Epithelial cell of esophagus (primary cell): ENCODE measurements at regions not wholly inside any gene's neighbourhood (a gene's known extent, or its start where the extent isn't known, plus 50 kb on each side); places are given as distances from the start of the nearest gene placed in this dataset.
"Not testable (repeated sequence)": the region's sequence is repeated elsewhere in the genome, so short reads cannot be mapped to it uniquely, and the experiment has no call there.

Experiments used
- DNase-seq: peaks from one replicate; pipeline ENCODE4 v3.0.0; 2010; ENCODE audit warnings: low read depth
- H3K4me3 ChIP-seq: 2 replicates; pipeline ENCODE4 v1.5.1; 2011; ENCODE audit warnings: mild to moderate bottlenecking, low read length, control low read depth

DNA sequence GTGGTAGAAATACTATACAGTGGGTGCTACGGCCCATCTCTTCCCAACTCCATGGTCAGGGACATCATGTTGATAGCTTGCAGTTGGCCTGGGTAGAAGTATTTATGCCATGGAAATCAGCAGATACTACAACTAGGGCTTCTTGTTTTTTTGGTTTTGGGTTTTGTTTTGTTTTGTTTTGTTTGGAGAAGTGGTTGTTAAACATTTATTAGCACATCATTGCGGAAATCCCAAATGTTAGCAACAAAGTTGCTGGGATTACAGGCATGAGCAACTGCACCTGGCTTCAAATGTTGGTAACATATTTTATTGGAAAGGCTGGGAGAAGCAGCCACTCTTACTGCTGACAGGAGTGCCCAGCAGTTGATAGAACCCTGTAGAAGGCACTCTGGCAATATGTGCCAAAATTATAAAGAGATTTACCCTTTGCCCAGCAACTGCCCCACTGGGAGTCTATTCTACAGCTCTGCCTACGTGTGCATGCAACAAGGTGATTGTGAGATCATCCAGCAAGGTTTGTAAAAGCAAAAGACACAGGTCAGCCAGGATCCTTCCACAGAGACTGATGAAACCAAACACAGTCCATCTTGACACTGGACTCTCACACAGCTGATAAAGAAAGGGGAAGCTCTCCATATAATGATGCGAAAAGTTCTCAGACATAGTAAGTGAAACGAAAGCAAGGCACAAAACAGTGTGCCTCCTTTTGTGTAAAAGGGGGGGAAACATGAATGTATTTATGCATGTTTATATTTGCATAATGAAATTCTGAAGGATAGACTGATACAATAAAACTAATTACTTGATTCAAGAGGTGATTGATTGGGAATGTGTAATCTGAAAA, 314.4 kb downstream of the ANAPC1 start:
- DNase-seq, H3K4me3 ChIP-seq: not testable (repeated sequence)

DNA sequence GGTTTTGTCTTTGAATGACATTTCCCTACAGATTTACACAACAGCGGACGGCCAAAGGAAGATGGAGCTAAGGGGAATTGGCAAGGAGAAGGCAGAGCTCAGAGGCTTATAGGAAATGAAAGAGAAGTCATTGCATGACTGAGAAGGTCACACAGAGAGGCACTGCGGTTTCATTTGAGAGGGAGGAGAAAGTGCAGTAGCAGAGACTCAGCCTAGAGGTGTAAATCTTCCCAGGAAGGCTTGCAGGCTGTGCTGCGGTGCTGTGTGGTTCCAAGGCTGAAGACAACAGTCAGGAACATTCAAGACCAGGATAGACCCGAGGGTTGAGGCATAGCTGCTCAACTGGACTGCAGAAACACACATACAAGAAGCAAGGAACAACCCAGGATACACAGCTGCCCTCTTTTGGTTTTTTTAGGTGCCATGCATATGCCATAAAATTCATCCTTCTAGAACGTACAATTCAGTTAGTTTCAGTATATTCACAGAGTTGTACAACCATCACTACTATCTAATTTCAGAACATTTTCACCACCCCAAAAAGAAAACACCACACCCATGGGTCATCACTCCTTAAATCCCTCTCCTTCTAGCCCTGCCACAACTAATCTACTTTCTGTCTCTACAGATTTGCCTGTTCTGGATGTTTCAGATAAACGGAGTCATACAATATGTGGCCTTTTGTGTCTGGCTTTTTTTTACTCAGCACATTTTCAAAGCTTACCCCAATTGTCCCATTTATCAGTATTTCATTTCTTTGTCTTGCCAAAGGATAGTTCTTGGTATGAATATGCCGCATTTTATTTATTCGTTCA, 313.5 kb downstream of the ANAPC1 start:
- DNase-seq, H3K4me3 ChIP-seq: not testable (repeated sequence)

DNA sequence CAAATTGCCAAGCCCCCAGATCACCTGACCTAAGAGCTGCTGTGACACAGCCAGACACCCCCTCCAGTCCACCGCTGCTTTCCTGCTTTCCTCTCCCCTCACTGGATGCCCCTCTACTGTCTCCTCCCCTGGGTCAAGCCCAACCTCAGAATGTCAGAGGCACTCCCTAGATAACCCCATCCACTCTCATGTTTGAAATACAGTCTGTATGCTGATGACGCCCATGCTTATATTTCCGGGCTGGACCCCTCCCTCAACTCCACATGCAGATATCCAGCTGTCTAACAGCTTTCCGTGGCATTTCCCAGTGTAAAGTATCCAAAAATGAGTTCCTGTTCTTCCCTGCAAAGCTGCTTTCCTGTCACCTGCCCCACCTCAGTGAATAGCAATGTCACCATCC, 309.2 kb downstream of the ANAPC1 start:
- not testable (repeated sequence) for DNase-seq, H3K4me3 ChIP-seq

DNA sequence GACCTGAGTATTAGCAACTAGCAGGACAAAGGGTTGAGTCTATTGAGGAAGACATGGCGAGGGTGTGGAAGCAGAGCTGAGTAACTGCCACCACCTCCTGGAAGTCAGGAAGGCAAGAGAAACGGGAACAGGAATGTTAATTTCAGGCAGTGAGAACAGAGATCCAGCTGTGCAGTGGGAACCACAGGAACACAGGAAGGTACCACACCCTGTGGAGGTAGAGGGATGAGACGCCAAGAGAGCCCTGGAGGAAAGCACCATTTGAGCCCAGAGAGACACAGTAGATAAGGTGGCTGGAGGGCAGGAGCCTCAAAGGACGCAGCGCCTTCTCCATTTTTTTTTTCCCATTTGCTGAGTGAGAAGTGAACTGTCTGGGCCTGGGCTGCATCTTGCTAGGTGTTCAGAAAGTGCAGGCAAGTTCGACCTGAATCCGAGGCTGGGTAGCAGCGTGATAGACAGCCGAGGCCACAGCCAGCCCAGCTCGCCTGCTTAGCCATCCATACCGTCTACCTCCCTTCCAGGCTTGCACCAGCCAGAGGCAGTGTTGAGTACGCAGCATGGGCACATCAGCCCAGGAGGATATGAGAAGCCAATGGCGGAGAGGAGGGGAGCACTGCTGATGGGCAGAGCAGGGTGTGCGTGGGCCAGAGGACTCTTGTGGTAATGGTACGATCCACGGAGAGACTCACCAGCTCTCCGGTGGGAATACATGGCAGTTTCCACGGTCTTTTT, 306.7 kb downstream of the ANAPC1 start:
- DNase-seq, H3K4me3 ChIP-seq: not testable (repeated sequence)

DNA sequence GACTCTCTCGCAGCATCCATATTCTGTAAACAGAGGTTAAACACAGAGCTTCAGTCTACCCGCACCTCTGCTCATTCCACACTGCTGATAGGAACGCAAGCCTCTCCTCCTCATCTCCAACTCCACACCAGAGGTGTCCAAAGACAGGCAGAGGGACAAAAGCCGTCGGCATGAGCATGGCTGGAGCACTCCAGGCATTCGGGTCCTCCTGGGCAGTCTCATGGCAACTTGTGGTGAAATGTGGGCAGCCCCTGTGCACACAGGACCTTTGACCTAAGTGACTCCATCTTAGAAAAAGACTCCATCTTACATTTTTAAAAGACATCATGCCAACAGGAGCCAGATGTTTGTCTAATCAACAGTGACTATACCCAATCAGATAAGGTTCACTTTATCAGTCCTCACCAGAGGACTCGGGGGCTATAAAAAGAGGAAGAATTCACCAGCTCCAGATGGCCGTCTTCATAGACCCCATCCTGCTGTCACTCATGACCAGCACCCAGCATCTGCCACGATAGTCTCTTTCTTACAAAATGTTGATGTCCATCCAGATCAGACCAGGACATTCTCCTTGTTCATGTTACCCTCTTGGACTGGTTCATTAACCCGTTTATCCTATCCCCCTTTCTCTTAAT, 304.4 kb downstream of the ANAPC1 start:
- H3K4me3 ChIP-seq, DNase-seq: not testable (repeated sequence)

DNA sequence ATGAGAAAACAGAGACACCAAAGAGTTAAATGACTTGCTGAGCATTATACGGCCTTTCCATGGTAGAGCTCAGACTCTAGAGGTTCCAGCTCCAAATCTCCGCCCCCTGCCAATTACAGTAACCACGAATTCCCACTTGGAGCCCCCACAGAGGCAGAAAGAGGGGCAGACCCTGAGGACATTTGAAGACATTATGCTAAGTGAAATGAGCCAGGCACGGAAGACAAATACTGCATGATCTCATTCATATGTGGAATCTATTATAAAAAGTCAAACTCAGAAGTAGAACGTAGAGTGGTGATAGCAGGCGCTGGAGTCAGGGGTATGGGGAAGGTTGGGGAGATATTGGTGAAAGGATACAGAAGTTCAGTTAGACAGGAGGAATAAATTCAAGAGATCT, 303.4 kb downstream of the ANAPC1 start:
- H3K4me3 ChIP-seq, DNase-seq: not testable (repeated sequence)

DNA sequence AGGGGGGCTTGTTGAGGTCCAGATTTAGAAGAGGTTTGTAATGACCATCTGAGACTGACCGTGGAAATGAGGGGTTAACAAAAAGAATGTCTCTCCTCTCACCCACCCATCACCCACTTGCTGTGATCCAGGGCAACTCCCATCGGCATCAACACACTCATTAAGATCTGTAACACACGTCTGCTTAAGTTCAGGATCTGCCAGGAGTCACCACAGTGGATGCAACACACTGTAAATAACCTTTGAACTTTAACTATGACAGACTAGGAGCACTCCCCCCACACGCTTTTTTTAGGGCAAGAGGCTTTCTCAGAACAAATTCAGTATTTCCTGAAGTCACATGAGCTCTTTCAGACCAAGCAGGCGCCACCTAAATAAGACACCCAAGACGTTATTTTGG, 301.9 kb downstream of the ANAPC1 start:
- DNase-seq, H3K4me3 ChIP-seq: not testable (repeated sequence)

DNA sequence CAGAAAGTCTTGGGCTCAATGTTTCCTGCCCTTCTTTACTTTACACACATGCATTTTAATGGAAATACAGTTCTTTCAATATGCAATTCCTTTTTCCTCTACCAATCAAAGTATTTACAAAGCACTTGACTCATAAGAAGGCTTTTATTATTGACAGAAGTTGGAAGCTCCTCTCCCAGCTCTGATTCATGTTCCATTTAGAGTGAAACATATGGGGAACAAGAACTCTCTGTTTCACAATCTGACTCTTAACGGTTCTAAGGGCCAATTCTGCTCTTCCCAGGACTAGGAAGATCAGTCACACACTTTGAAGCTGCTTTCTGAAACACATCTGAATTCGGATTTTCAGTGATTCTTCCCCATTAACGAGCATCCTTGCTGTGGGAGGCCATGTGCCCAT, 300.5 kb downstream of the ANAPC1 start:
- not testable (repeated sequence) for DNase-seq, H3K4me3 ChIP-seq

DNA sequence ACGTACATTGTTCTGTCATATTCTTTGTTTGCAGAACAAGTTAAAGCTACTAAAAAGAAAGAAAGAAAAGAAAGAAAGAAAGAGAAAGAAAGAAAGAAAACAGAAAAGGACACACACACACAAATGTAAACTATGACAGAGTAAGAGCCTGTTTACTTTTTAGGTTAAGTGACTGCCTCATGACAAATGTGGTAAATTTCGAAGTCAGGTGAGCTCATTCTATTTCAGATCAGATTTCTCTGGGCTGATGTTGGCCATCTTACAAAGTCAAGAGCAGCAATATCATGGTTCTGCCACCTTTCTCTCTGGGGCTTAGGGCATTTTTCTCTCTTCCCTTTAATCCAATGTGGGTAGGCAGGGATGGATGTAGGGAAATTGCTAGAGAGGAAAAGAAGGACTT, 299.5 kb downstream of the ANAPC1 start:
- H3K4me3 ChIP-seq = not testable (repeated sequence)

DNA sequence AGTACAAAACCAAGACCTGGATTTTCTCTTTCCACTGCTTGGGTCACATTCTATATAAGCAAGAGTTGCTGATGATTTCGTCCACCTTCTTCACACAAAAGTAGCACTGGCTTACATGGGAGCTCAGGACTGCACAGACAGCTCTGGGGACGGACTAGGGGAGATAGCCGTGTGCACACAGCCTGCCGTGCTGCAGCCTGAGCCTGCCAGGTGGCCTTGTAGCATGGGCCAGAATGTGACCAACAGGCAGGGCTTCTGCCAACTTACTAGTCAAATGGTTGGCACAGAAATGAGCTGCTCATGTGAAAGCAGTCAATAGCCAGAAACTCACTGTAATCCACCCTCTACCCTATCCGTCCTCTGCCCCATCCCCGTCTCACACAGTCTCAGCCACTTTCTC, 299.0 kb downstream of the ANAPC1 start:
- not testable (repeated sequence) for H3K4me3 ChIP-seq, DNase-seq

More for the DNA sequence above, 299.5 kb downstream of the ANAPC1 start:
- DNase-seq = not testable (repeated sequence)

DNA sequence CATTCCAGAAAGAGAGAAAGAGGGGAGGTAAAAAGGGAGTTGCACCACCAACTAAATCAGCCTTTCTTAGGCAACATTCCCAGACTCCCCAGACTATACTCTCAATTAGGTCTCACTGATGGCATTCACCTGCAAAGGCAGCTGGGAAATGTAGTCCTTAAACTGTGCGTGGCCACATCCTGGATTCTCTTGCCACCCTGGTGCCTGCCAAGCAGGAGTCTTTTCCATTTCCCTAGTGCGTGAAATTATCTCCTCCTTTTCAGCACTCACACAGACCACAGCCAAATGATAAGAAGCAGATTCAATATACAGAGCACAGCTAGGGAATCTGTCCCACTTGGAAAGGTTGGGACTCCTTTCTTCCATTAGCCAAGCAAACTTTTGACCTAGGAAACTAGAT, 298.0 kb downstream of the ANAPC1 start:
- not testable (repeated sequence) for H3K4me3 ChIP-seq, DNase-seq

DNA sequence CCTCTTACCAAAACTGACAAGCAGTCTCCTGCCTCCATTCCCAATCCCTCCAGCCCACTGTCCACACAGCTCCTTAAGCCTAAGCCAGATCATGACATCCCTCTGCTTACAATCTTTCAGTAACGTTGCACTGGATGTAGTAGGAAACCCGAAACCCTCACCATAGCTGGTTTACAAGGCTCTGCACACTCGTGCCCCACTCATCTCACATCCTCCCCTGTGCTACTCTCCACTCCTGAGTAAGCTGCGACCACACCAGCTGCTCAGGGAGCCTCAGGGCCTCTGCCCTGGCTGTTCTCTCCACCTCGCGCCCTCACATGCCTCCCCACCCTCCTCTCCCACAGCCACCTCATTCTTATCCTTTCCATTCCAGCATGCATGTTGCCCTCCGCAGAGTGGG, 288.9 kb downstream of the ANAPC1 start:
- DNase-seq = not testable (repeated sequence)

DNA sequence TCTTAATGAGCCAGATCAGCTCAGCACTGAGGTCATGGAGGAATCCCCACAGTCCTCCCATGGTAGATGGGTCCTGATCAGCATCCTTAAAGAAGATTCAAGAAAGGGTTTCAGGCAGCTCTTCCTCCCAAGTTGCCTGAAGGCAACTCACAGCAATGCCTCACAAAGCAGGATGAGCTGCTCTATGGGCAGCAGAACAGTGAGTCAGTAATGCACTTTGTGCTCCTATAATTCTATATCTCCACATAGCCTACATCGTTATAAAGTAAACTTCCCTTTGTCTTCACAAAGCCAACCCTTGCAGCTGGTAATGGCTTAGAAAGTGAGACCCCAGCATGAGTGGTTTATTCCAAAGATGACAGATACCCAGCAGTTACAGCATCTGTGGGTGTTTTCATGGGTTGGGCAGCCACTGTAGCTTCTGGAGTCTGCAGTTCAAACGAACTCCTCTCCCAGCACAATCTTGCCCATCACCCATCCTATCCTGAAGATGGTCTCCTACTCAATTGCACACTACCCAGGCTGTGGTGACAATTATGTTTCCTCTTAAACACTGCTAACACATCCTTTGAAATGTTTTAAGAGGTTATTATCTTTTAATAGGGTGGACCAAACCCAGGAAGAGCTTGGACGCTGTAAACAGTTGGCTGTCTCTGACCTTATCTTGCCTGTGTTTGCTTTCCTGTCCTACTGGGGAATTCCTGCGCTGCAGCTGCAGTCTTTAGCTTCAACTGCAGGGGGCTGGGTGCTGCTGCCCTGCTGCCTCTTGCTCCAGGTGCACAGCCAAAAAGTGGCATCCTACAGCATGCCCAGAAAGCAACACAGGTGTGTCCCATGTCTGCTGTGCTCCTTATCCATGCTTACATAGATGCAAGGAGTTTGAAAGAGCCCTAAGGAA, 286.9 kb downstream of the ANAPC1 start:
- not testable (repeated sequence) for DNase-seq, H3K4me3 ChIP-seq

More for the DNA sequence above, 288.9 kb downstream of the ANAPC1 start:
- H3K4me3 ChIP-seq = not testable (repeated sequence)

DNA sequence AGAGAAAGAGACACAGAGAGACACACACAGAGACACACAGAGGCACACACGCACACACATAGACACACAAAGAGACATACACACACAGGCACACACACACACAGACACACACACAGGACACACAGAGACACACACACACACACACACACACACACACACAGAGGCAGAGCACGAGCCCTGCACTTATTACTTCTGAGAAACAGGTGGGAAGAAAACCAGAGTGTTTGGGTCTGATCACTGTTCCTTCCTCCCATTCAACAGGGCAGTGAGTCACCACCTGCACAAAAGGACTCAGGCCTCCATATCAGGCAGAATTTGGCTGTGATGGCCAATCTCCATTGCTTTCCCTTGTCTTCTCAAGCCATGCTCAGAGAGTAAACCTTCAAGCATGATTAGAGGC, 285.0 kb downstream of the ANAPC1 start:
- not testable (repeated sequence) for H3K4me3 ChIP-seq, DNase-seq

DNA sequence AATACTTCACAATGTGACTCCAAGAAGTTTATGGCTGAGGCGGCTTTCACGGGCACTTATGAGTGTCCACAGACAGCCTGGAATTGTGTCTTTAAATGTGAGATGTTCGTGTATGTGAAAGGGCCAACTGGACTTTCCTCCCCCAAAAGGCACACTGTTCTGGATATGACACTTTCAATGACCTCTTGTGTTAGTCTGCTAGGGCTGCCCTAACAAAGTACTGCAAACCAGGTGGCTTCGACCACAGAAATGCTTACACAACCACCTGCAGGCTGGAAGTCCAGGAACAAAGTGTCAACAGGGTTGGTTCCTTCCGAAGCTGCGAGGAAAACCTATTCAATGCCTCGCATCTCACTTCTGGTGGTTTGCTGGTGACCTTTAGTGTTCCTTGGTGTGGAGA, 281.7 kb downstream of the ANAPC1 start:
- not testable (repeated sequence) for H3K4me3 ChIP-seq, DNase-seq

DNA sequence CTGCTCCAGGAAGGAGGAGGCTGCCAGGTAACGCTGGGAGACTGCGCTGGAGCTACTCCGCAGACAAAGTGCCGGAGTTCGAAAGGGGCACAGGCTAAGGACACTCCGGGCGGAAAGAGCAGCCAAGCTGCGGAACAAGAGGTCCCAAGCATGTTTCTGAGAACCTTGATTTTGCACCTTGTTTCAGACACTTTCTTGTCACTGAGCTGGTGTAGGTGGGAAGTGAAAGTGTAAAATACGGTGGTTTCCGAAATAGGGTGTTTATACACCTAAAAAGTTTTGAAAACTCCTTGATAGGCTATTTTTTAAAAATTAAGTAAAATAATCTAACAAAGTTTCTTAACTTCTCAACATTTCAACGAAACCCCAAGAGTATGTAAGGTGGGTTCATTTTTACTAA, 278.2 kb downstream of the ANAPC1 start:
- H3K4me3 ChIP-seq, DNase-seq: not testable (repeated sequence)

DNA sequence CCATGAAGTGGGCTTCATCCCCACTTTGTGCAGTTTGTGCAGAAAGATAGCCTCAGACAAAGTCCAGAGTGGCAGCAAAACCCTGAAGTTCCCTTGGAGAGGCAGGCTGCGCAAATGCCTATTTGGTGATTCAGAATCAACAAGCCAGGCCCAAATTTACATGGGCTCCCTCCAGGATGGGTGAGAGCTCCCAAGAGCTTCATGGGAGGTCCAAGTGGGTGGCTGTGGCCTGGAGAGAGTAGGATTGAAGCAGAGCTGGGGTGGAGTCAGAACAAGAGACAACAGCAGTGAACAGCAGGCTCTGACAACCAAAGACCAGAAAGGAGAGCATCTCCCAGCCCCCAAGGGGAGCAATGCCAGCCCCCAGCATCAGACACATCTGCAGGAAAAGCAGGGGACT, 277.4 kb downstream of the ANAPC1 start:
- DNase-seq, H3K4me3 ChIP-seq: not testable (repeated sequence)

DNA sequence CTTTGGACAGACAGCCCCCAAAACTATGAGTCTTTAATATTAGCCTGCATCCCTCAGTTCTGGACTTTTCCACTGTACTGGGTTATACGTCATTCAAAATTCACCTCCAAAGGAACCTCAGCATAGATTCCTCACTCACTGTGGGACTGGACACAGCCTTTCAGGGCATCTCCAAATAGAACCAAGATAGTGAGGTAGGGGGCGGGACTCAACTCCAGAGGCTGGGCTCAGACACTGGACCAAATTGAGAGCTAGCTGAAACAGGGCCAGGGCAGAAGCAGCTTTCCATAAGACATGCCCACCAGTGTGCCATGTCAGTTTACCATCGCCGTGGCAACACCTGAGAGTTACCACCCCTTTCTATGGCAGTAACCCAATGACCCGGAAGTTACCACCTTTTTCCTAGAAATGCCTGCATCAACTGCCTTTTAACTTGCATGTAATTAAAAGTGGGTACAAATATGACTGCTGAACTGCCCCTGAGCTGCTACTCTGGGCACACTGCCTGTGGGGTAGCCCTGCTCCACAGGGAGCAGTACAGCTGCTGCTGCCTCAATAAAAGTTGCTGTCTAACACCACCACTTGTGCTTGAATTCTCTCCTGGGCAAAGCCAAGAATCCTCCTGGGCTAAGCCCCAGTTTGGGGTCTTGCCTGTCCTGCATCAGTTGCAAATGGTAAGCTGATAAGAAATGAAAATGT, 274.7 kb downstream of the ANAPC1 start:
- H3K4me3 ChIP-seq, DNase-seq: not testable (repeated sequence)
